PC-9 (cell line): ENCODE measurements at regions not wholly inside any gene's neighbourhood (a gene's known extent, or its start where the extent isn't known, plus 50 kb on each side); places are given as distances from the start of the nearest gene placed in this dataset.

ENCODE experiments used
- BruUV-seq: library from RNA; stranded (reverse); fragments of 400-500 nt; replicated peaks from 2 replicates; lab custom pipeline; 2021; lab: Mats Ljungman, UMichigan
- CTCF ChIA-PET: fragments of 300-600 bp; sonication (Branson Sonifier 250); formaldehyde crosslinking; loops from one replicate; lab custom pipeline; 2022; ENCODE audit warnings: antibody characterized with exemption; lab: Charles Lee
- POLR2A ChIA-PET: fragments of 300-600 bp; sonication (Branson Sonifier 250); formaldehyde crosslinking; loops from one replicate; lab custom pipeline; 2022; ENCODE audit warnings: antibody characterized with exemption; ENCODE audit not compliant: unreplicated experiment; lab: Charles Lee
- DNase-seq, 2 experiments: peaks; one replicate each; pipeline versions ENCODE4 v3.0.0 to v3.0.0-alpha.2; 2015 to 2022; ENCODE audit warnings: mixed read lengths in 1 of 2
- H2AFZ ChIP-seq: fragments of 200-600 bp; sonication (generic); 2 replicates; pipeline ENCODE4 v1.8.1; 2017; ENCODE audit warnings: antibody characterized with exemption
- H3F3A ChIP-seq: fragments of 200-600 bp; sonication (generic); 2 replicates; pipeline ENCODE4 v1.8.1; 2017; ENCODE audit warnings: antibody characterized with exemption, mild to moderate bottlenecking, low read depth; ENCODE audit not compliant: insufficient read depth
- H3K27ac ChIP-seq: fragments of 200-600 bp; sonication (generic); 2 replicates; pipeline ENCODE4 v1.6.1; 2016; ENCODE audit warnings: mixed run types
- H3K27me3 ChIP-seq: fragments of 200-600 bp; sonication (generic); 2 replicates; pipeline ENCODE4 v1.6.1; 2016; ENCODE audit warnings: low read depth, mixed run types; ENCODE audit not compliant: insufficient read depth
- H3K36me3 ChIP-seq: fragments of 200-600 bp; sonication (generic); 2 replicates; pipeline ENCODE4 v1.6.1; 2016; ENCODE audit warnings: low read depth, mixed run types
- H3K4me1 ChIP-seq: fragments of 200-600 bp; sonication (generic); replicated peaks from 2 replicates; pipeline ENCODE4 v1.6.1; 2016; ENCODE audit warnings: mixed run types; ENCODE audit not compliant: insufficient read depth
- H3K4me2 ChIP-seq: fragments of 200-600 bp; sonication (generic); 2 replicates; pipeline ENCODE4 v1.6.1; 2017; ENCODE audit warnings: mixed run types
- H3K4me3 ChIP-seq: fragments of 200-600 bp; sonication (generic); 2 replicates; pipeline ENCODE4 v1.6.1; 2016; ENCODE audit warnings: mixed run types
- H3K79me2 ChIP-seq: fragments of 200-600 bp; sonication (generic); 2 replicates; pipeline ENCODE4 v1.6.1; 2017; ENCODE audit warnings: low read depth, mixed run types
- H3K9me2 ChIP-seq: fragments of 200-600 bp; sonication (generic); 2 replicates; pipeline ENCODE4 v1.8.1; 2017; ENCODE audit warnings: mild to moderate bottlenecking; ENCODE audit not compliant: insufficient read depth
- H3K9me3 ChIP-seq: fragments of 200-600 bp; sonication (generic); 2 replicates; pipeline ENCODE4 v1.8.1; 2016; ENCODE audit warnings: low read depth; ENCODE audit not compliant: insufficient read depth
- H4K20me1 ChIP-seq: fragments of 200-600 bp; sonication (generic); 2 replicates; pipeline ENCODE4 v1.8.1; 2017; ENCODE audit not compliant: insufficient read depth
- CTCF ChIP-seq: fragments of 200-600 bp; sonication (generic); conservative IDR thresholded peaks from 2 replicates; pipeline ENCODE4 v1.6.1; 2017; ENCODE audit warnings: mixed run types, antibody characterized with exemption, mild to moderate bottlenecking, moderate library complexity
- EZH2 ChIP-seq: fragments of 200-600 bp; sonication (generic); IDR thresholded peaks from 2 replicates; pipeline ENCODE4 v1.8.0; 2017; ENCODE audit warnings: antibody characterized with exemption, low read depth
- intact Hi-C: fragments of 100-400 bp; cut with micrococcal nuclease; formaldehyde crosslinking; loops from one replicate; pipeline ENCODE4 v1.10.0; 2022; ENCODE audit not compliant: unreplicated experiment

DNA sequence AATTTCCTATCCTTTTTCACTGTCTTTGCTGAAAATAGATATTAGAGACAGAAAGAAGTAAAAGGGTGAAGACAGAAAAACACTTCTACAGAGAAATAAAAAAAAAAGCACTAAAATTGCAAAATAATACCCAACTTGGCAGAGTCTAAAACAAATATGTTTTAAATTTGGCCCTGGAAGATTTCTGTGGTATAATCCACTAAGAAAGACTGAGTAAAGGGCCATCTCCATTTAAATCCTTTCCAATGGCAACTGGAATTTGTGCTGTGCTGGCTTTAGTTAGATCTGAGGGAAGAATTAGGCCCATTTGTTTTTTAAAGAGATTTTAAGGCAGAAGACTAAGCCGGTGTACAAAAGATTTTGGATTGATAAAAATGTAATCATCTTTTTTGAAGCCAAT is 321.2 kb downstream of the GJA1 start:
- ChIA-PET POLR2A (no interaction called here), CTCF (no interaction called here)

GRCh38 chr6:121759370-121759769 is 323.9 kb downstream of the GJA1 start:
- ChIA-PET CTCF (no interaction called here), POLR2A (no interaction called here)
- TF ChIP-seq CTCF (no peak), EZH2 (no peak)
- H3F3A ChIP-seq, result no peaks in the 10 kb centered on the region
- no peak for DNase-seq
- H3K9me2 ChIP-seq, result no peaks in the 10 kb centered on the region
- H3K9me3 ChIP-seq, result no peaks in the 10 kb centered on the region
- no peak overlapping the region for H3K4me2 ChIP-seq
- BruUV-seq, result no TSS peak
- H3K4me3 ChIP-seq, result no peak overlapping the region
- H3K27me3 ChIP-seq, result no peaks in the 10 kb centered on the region
- no peaks in the 10 kb centered on the region for H3K4me1 ChIP-seq
- no peaks in the 10 kb centered on the region for H4K20me1 ChIP-seq
- no peaks in the 10 kb centered on the region for H3K36me3 ChIP-seq
- H2AFZ ChIP-seq, result no peak overlapping the region
- intact Hi-C loops, result no loop called here
- no peak overlapping the region for H3K27ac ChIP-seq
- H3K79me2 ChIP-seq, result no peaks in the 10 kb centered on the region

More for the DNA sequence above, 321.2 kb downstream of the GJA1 start:
- intact Hi-C loops, result no loop called here
- H3K4me2 ChIP-seq, result no peak overlapping the region
- no peak for DNase-seq
- no peaks in the 10 kb centered on the region for H3K9me3 ChIP-seq
- H3K27me3 ChIP-seq, result no peaks in the 10 kb centered on the region
- no peak overlapping the region for H3K27ac ChIP-seq
- H3K4me3 ChIP-seq, result no peak overlapping the region
- H3K79me2 ChIP-seq, result no peaks in the 10 kb centered on the region
- H3K36me3 ChIP-seq, result no peaks in the 10 kb centered on the region
- no peak for TF ChIP-seq EZH2
- TF ChIP-seq CTCF, result no peak
- H4K20me1 ChIP-seq, result no peaks in the 10 kb centered on the region
- BruUV-seq, result no TSS peak
- H3K9me2 ChIP-seq, result no peaks in the 10 kb centered on the region
- no peak overlapping the region for H2AFZ ChIP-seq
- H3F3A ChIP-seq, result no peaks in the 10 kb centered on the region
- H3K4me1 ChIP-seq, result no peaks in the 10 kb centered on the region

GRCh38 chr6:121760191-121760590 is 324.7 kb downstream of the GJA1 start:
- H3K27ac ChIP-seq, result no peak overlapping the region
- no peak overlapping the region for H3K4me3 ChIP-seq
- CTCF ChIA-PET, result no interaction called here
- H2AFZ ChIP-seq, result no peak overlapping the region
- POLR2A ChIA-PET, result no interaction called here
- no peaks in the 10 kb centered on the region for H4K20me1 ChIP-seq
- no peaks in the 10 kb centered on the region for H3K9me2 ChIP-seq
- H3K4me2 ChIP-seq, result no peak overlapping the region
- no peaks in the 10 kb centered on the region for H3K79me2 ChIP-seq
- H3K27me3 ChIP-seq, result no peaks in the 10 kb centered on the region
- no TSS peak for BruUV-seq
- no peaks in the 10 kb centered on the region for H3K36me3 ChIP-seq
- no peak for DNase-seq
- H3K9me3 ChIP-seq, result no peaks in the 10 kb centered on the region
- intact Hi-C loops, result no loop called here
- H3F3A ChIP-seq, result no peaks in the 10 kb centered on the region
- no peak for TF ChIP-seq CTCF
- TF ChIP-seq EZH2, result no peak
- H3K4me1 ChIP-seq, result no peaks in the 10 kb centered on the region
